HG03432 (cell line): ENCODE measurements at regions not wholly inside any gene's neighbourhood (a gene's known extent, or its start where the extent isn't known, plus 50 kb on each side); places are given as distances from the start of the nearest gene placed in this dataset.

Source experiments
- ATAC-seq: cut with Tn5 transposase; IDR thresholded peaks from one replicate; pipeline ENCODE4 v1.9.1; 2021; ENCODE audit warnings: mild to moderate bottlenecking, moderate library complexity; ENCODE audit not compliant: unreplicated experiment

- ATAC-seq, result no peak
Observed at GRCh38 chr20:19945732-19946670, 71.2 kb upstream of the NAA20 start.

DNA sequence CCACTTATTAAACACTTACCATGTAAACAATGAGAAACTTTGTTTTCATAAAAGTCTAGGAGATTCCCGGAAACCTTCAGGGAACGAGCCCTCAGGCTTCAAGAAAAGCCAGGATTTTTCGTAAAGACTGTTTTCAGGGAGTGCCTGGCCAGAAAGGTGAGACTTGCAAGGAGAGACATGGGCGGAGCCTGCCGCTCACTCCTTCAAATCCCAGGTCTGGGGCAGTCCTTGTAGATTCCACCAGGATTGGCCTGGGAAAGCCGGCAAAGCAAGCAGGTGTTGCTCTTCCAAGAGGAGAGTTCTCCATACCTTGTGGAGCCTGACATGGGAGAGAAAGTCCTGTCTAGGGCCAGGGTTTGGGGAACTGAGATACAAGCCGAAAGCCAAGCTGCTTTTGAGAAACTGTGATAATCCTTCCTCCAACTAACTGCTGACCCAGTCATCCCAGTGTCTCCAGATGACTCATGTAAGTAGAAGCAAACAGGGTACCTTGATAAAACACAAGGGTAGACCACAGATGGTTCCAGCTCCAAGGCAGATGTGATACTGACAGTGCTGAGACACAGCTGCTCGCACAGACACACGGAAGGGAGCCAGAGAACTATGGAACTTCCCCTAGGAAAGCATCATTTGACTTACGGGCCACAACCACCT lies 69.4 kb upstream of the NAA20 start:
- peak; percentile 68 for ATAC-seq

DNA sequence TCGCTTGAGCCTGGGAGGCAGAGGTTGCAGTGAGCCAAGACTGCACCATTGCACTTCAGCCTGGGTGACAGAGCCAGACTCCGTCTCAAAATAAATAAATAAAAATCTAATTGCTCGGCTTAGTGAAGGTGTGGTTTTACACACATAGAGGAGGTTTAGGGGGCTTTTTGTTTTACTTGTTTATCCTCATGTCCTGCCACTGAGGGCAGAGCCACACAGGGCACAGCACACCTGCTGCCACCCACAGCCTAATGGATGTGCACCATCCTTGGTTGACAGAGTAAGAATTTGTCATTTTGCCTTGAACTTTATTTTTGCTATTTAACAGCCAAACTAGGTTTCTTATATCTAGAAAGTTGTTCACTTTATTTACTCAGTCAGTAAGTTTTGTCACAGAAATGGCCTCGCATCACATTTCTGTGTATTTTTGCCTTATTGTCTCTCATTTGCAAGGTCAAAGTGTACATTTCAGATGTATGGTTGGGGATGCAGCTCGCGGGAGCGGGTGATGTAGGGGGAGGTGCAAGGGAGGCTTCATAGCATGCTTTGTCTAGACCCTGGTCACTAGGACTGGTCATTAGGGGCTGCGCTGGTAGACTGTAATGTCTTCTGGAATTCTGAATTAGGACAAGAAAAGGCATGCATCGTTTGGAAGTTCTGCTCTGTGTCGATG lies 67.8 kb upstream of the NAA20 start:
- no peak for ATAC-seq

DNA sequence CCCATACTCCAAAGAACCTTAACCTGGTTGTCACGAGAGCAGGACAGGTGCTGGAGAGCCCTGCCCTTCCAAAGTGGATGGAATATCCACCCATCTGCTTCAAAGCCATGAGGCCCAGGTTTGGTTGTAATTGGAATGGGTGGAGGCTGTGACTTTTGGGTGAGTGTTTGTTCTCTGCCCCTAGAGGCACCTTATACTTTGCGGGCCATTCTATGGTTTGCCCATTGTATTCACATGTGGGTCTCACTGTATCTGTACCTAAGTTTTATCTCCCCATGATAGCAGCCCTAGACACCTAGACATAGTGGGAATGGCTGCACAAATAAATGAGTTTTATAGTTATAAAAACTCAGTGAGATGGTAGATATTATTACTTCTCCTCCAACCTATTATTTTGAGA lies 67.1 kb upstream of the NAA20 start:
- ATAC-seq, result no peak

DNA sequence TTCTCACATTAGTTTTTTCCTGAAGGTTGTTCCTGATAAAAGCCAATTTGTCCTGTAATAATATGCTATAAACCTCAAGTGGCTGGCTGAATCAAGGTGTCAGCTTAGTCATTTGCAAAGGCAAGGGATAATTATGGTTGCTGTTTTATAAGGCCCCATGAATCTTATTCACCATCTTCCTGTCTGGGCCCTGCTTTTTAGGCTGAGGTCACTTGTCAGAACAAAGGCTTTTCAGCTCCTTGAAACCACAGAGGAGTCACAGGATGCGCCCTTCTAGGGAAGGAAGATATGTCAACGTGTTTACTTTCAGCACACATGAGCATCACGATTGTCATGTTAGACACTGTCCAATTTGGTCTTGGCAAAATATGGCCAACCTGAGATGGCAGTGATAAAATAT lies 64.8 kb upstream of the NAA20 start:
- no peak for ATAC-seq

DNA sequence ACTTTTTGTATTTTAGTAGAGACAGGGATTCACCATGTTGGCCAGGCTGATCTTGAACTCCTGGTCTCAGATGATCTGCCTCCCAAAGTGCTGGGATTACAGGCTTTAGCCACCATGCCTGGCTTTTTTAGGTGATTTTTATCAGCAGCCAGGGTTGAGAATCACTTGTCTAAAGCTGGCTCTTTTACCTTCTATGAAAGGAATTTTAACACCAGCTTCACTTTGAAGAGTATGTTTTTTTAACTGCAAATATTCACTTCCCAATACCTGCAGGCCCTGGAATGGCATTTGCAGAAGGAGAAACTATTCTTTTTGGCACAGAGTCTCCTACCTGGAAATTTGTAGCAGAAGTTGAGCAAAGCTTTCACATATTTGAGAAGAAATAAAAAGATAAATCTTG lies 63.6 kb upstream of the NAA20 start:
- no peak for ATAC-seq

- no peak for ATAC-seq
Observed at GRCh38 chr20:19956976-19957375, 60.2 kb upstream of the NAA20 start.

DNA sequence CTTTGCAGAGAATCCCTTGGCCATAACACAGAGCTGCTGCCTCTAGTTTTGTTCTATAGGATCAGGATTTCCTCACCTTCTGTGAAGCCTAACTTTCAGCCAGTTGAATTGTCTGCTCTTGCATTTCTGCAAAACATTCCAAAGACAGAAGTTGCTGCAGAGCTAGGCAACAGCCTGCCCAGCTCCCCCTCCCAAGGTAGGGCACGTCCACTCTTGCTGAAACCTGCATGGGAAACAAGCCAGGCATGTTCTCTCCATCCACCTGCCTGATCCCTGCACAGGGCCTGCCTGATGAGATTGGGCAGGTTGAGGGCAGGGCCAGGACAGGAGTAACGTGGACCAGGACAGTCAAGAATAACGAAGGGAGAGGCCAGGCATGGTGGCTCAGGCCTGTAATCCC lies 58.9 kb upstream of the NAA20 start:
- ATAC-seq, result no peak

DNA sequence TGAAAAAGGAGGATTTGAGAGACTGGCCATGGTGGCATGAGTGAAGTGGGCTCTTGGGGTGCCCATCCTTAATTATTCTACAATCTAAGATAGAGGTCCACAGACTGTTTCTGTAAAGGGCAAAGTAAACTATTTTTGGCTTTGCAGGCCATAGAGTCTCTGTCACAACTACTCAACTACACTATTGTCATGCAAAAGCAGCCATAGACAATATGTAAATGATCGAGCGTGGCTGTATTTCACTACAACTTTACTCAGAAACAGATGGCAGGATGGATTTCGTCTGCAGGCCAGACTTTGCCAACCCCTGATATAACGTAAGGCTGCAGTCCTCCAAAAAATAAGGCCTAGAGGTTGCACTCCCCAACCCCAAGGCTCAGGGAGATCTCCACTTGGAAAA lies 58.2 kb upstream of the NAA20 start:
- ATAC-seq, result no peak

DNA sequence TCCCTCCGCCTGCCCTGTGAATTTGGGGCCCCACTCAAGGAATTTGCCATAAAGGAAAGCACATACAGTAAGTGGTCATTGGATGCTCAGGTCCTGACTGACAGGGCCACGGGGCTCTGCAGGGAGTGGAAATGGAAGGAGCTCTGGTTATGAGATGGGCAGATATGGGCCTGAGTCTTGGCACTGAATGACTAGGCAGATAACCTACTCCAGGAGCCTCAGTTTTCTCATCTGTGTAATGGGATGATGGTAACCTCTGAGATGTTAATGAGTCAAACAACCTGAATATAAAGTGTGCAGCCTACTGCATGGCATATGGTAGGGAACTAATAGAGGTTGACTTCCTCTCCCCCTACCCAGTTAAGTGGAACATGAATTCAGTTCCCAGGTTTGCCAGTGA lies 56.4 kb upstream of the NAA20 start:
- ATAC-seq, result no peak

DNA sequence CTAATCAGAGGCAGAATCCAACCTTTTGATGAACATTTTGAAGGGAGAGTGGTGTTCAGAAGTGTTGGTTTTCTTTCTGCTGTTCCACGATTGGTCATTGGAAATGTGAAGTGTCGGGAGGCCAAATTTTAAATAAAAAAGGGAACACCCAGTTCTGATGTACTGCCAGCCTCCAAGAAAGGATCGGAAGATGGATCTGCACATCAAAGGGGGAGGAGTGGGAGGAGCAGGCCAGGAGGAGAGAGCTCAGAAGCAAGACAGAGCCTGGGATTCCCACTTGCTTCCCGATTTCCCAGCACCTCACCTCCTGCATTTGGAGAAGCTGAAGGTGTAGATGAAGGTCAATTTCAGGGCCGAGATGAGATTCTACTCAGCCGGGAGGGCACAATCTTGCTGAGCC lies 55.9 kb upstream of the NAA20 start:
- no peak for ATAC-seq

- ATAC-seq, result no peak
Observed at GRCh38 chr20:19962958-19963357, 54.2 kb upstream of the NAA20 start.

DNA sequence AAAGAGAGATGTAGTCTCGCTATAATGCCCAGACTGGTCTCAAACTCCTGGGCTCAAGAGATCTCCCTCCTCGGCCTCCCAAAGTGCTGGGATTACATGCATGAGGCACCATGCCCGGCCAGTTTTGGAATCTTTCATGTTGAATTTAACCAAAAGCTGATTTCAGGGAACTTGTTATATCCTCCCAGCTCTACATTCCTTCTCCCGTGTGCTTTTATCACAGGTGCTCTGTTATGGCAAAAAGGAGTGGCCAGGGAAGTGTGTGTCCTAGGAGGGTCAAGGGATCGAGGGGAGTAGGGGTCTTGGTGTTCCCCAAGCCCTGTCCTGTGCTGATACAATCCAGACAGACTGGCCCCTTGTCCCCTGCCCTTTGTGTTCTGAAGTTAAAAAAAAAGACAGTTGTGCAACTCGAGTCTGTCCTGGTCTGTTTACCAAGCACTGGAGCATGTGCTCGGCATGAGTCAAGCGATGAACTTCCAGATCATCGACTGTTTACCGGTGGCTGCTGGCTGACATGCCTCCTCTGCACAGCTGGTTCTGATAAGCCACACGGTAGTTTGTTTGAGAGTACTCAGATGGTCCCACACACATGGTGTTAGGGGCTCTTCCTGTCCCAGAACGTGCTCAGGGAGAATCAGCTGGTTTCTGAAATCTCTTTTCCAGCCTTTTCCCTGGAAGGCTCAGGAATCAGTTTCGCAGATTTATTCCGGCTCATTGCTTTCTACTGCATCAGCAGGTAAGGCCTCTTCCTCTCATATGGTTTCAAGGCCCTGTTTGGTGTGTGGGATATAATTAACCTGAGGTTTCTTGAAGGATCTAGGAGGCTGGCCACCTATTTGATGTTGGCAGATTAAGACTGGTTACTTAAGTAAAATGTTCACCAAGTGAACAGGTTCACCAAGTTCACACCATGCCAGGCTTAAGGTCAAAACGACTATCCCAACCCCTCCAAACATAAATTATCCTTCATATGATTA lies 52.6 kb upstream of the NAA20 start:
- ATAC-seq, result no peak

GRCh38 chr20:19966840-19967239 lies 50.3 kb upstream of the NAA20 start:
- ATAC-seq, result no peak
